Lower lobe of right lung (tissue), 2 donors: ENCODE measurements at regions not wholly inside any gene's neighbourhood (a gene's known extent, or its start where the extent isn't known, plus 50 kb on each side); places are given as distances from the start of the nearest gene placed in this dataset.

Source experiments
- ATAC-seq, 2 donors: fragments of 200-7000 bp; cut with Tn5 transposase; one replicate each; pipeline ENCODE4 v1.9.1; 2020 to 2022; ENCODE audit warnings: mild to moderate bottlenecking in 2 of 2, moderate library complexity in 2 of 2
- DNase-seq: peaks from one replicate; pipeline ENCODE4 v3.0.0-alpha.2; 2020
- H3K27ac ChIP-seq: fragments of 200-600 bp; one replicate; pipeline ENCODE4 v1.8.0; 2022
- H3K27me3 ChIP-seq: fragments of 200-600 bp; one replicate; pipeline ENCODE4 v1.8.0; 2022; ENCODE audit warnings: low read depth
- H3K36me3 ChIP-seq: fragments of 200-600 bp; one replicate; pipeline ENCODE4 v1.8.0; 2022; ENCODE audit warnings: mild to moderate bottlenecking
- H3K4me1 ChIP-seq: fragments of 200-600 bp; one replicate; pipeline ENCODE4 v1.8.0; 2022
- H3K4me3 ChIP-seq: fragments of 200-600 bp; one replicate; pipeline ENCODE4 v1.8.0; 2022; ENCODE audit warnings: mild to moderate bottlenecking
- H3K9me3 ChIP-seq: fragments of 200-600 bp; one replicate; pipeline ENCODE4 v1.8.0; 2022
- CTCF ChIP-seq: fragments of 200-600 bp; IDR thresholded peaks from one replicate; pipeline ENCODE4 v1.8.0; 2022; ENCODE audit warnings: antibody characterized with exemption, mild to moderate bottlenecking
- intact Hi-C: fragments of 100-400 bp; cut with DNase I; formaldehyde crosslinking; loops from one replicate; pipeline ENCODE4 v1.11.0; 2022
- donor health status: DM: no; HTN: yes; CAD: no; lungs with severe emphysema.

- intact Hi-C loops, result no loop called here
Observed at GRCh38 chr6:111938710-111939109, 65.5 kb upstream of the FYN start.

GRCh38 chr6:111939902-111940301, 66.7 kb upstream of the FYN start:
- Histone ChIP-seq H3K36me3 (no peaks in the 10 kb centered on the region), H3K4me1 (no peaks in the 10 kb centered on the region), H3K4me3 (no peak overlapping the region), H3K27ac (no peak overlapping the region), H3K9me3 (no peaks in the 10 kb centered on the region), H3K27me3 (no peaks in the 10 kb centered on the region)
- no peak for TF ChIP-seq CTCF
- intact Hi-C loops, result no loop called here
- DNase-seq (no peak), ATAC-seq (no peak)

More at GRCh38 chr6:111938710-111939109, 65.5 kb upstream of the FYN start:
- Histone ChIP-seq H3K27ac (no peak overlapping the region), H3K27me3 (no peaks in the 10 kb centered on the region), H3K4me3 (no peak overlapping the region), H3K9me3 (no peaks in the 10 kb centered on the region), H3K4me1 (no peaks in the 10 kb centered on the region), H3K36me3 (no peaks in the 10 kb centered on the region)
- TF ChIP-seq CTCF, result no peak
- no peak for DNase-seq
- no peak for ATAC-seq

- no peaks in the 10 kb centered on the region for H3K9me3 ChIP-seq
Observed at GRCh38 chr6:111940801-111941200, 67.5 kb upstream of the FYN start.

GRCh38 chr6:111941686-111942330, 68.6 kb upstream of the FYN start:
- H3K27me3 ChIP-seq, result no peaks in the 10 kb centered on the region
- ATAC-seq (no peak), DNase-seq (no peak)
- H3K4me3 ChIP-seq, result no peak overlapping the region
- no peaks in the 10 kb centered on the region for H3K36me3 ChIP-seq
- intact Hi-C loops, result no loop called here
- no peak overlapping the region for H3K27ac ChIP-seq
- no peaks in the 10 kb centered on the region for H3K4me1 ChIP-seq
- no peaks in the 10 kb centered on the region for H3K9me3 ChIP-seq
- TF ChIP-seq CTCF, result no peak

More at GRCh38 chr6:111940801-111941200, 67.5 kb upstream of the FYN start:
- Histone ChIP-seq H3K27me3 (no peaks in the 10 kb centered on the region), H3K27ac (no peak overlapping the region), H3K36me3 (no peaks in the 10 kb centered on the region), H3K4me1 (no peaks in the 10 kb centered on the region), H3K4me3 (no peak overlapping the region)
- TF ChIP-seq CTCF, result no peak
- ATAC-seq (no peak), DNase-seq (no peak)
- intact Hi-C loops, result no loop called here

GRCh38 chr6:111942561-111942960, 69.3 kb upstream of the FYN start:
- intact Hi-C loops, result no loop called here
- Histone ChIP-seq H3K27ac (no peak overlapping the region), H3K36me3 (no peaks in the 10 kb centered on the region), H3K4me3 (no peak overlapping the region), H3K4me1 (no peaks in the 10 kb centered on the region), H3K9me3 (no peaks in the 10 kb centered on the region), H3K27me3 (no peaks in the 10 kb centered on the region)
- no peak for TF ChIP-seq CTCF
- no peak for DNase-seq
- ATAC-seq, result peak; percentile 37 to 46

- DNase-seq (no peak), ATAC-seq (no peak)
- Histone ChIP-seq H3K9me3 (no peaks in the 10 kb centered on the region), H3K4me3 (no peak overlapping the region), H3K4me1 (no peaks in the 10 kb centered on the region), H3K27me3 (no peaks in the 10 kb centered on the region), H3K36me3 (no peaks in the 10 kb centered on the region), H3K27ac (no peak overlapping the region)
- TF ChIP-seq CTCF, result no peak
- intact Hi-C loops, result no loop called here
Observed at GRCh38 chr6:111943266-111943665, 70.0 kb upstream of the FYN start.
